ENCODE measurements at regions not wholly inside any gene's neighbourhood (a gene's known extent, or its start where the extent isn't known, plus 50 kb on each side); places are given as distances from the start of the nearest gene placed in this dataset.

DNA sequence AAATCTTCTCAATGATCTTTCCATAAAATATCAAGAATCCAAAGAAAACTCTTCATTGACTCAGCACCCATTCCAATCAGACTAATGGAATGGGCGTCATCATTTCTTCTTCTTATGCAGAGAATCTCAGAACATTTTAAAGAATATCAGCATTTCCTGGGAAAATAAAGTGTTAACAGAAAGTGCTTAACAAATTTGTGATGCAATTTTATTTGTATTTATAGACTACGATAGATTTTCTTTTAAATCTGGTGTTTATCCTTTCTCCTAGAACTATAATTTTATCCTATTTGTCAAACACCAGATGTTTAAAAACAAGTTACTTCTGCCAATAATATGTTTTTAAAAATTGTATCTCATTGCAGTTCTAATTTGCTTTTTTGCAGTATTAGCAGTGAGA lies 330.7 kb downstream of the COL12A1 start:
- TF ChIP-seq POLR2A (IDR thresholded peaks at IDR 0.05), result no peak
- TF ChIP-seq, protein P1, sequence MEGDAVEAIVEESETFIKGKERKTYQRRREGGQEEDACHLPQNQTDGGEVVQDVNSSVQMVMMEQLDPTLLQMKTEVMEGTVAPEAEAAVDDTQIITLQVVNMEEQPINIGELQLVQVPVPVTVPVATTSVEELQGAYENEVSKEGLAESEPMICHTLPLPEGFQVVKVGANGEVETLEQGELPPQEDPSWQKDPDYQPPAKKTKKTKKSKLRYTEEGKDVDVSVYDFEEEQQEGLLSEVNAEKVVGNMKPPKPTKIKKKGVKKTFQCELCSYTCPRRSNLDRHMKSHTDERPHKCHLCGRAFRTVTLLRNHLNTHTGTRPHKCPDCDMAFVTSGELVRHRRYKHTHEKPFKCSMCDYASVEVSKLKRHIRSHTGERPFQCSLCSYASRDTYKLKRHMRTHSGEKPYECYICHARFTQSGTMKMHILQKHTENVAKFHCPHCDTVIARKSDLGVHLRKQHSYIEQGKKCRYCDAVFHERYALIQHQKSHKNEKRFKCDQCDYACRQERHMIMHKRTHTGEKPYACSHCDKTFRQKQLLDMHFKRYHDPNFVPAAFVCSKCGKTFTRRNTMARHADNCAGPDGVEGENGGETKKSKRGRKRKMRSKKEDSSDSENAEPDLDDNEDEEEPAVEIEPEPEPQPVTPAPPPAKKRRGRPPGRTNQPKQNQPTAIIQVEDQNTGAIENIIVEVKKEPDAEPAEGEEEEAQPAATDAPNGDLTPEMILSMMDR (IDR thresholded peaks at IDR 0.05), result no peak
- intact Hi-C loops (cut with DNase I), result no loop called here
- Histone ChIP-seq H3K9me3 (no peaks in the 10 kb centered on the region), H3K36me3 (no peaks in the 10 kb centered on the region), H3K27me3 (no peaks in the 10 kb centered on the region), H3K27ac (no peak overlapping the region), H3K4me1 (peaks cover 0 to 18% (median 9%) of the 10 kb centered on the region in 3 donors), H3K4me3 (no peak overlapping the region)
- 82% methylated on average over 2 of the region's 2 CpGs for WGBS, 2 donors
- no peak for DNase-seq

DNA sequence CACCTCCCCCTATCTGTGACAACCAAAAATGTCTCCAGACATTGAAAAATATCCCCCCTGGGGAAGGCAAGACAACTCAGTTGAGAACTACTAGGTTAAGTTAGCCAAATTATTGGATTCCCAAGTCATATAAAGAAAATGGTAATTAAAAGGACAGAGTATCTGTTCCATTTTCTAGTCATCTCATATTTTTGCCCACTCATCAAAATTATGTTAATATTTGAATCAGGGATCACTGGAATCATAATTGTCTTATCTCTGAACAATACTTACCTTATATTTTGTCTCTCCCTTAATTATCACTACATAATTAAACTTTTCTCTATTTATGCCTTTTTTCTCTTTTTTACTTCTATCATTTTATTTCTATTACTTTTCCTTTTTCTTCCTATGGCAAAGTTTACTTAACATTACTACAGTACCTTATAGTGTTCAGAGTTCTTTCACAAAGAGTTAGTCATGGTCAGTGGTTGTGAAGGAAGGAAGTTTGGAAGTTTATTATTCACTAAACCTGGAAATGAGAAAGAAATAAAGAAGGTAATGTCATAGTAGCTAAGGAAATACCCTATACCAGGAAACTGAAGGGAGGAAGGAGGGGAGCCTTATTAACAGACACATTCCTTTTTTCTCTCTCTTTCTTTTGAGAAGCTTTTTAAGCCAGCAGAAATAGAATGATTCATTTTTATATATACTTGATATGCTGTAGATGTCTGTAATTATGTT lies 332.9 kb downstream of the COL12A1 start:
- Histone ChIP-seq H3K9me3 (no peaks in the 10 kb centered on the region), H3K27ac (peak overlapping the region in 1 of 4 donors; percentile 64), H3K36me3 (no peaks in the 10 kb centered on the region), H3K4me1 (peaks cover 0 to 7% (median 0%) of the 10 kb centered on the region in 3 donors), H3K27me3 (no peaks in the 10 kb centered on the region), H3K4me3 (no peak overlapping the region)
- intact Hi-C loops (cut with DNase I), result no loop called here
- no peak for DNase-seq
- TF ChIP-seq, protein P1 (IDR thresholded peaks at IDR 0.05), result no peak
- TF ChIP-seq POLR2A (IDR thresholded peaks at IDR 0.05), result no peak

DNA sequence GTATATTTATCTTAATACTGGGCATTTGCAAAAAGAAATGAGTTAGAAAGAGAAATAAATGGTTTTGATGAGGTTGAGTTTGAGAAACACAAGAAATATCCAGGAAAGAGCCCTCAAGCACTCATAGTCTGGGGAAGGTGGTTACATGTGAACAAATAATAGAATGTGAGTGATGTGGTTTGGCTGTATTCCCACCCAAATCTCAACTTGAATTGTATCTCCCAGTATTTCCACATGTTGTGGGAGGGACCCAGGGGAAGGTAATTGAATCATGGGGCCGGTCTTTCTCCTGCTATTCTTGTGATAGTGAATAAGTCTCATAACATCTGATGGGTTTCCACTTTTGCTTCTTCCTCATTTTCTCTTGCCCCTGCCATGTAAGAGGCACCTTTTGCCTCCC lies 334.1 kb downstream of the COL12A1 start:
- Histone ChIP-seq H3K27ac (no peak overlapping the region), H3K27me3 (no peaks in the 10 kb centered on the region), H3K4me1 (peaks cover 0 to 7% (median 0%) of the 10 kb centered on the region in 3 donors), H3K4me3 (no peak overlapping the region), H3K9me3 (no peaks in the 10 kb centered on the region), H3K36me3 (no peaks in the 10 kb centered on the region)
- TF ChIP-seq, protein P1 (IDR thresholded peaks at IDR 0.05), result no peak
- TF ChIP-seq POLR2A (IDR thresholded peaks at IDR 0.05), result no peak
- intact Hi-C loops (cut with DNase I), result no loop called here
- 47 to 57% methylated on average over 1 of the region's 1 CpG for WGBS, 2 donors
- no peak for DNase-seq

DNA sequence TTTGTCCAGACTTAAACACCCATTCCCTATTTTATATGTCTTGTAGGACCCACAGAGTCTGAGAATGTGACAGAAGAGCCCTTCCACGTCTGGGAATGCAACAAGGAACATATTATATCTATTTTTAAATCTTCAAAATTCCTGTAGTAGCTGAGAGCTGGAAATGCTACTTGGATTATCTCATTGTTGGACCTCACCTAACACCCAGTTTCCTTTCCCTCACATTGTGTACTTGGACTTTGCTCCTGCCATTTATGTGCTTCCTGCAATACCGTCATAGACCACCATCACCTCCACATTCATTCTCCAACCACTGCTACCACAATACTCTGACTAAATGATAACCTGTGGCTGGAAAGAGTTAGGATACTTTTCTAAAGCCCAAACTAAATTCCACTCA lies 335.4 kb downstream of the COL12A1 start:
- H3K27ac ChIP-seq, result no peak overlapping the region
- 65 to 71% methylated on average over 2 of the region's 2 CpGs for WGBS, 2 donors
- no peaks in the 10 kb centered on the region for H3K9me3 ChIP-seq
- no peak overlapping the region for H3K4me3 ChIP-seq
- intact Hi-C loops (cut with DNase I), result no loop called here
- no peaks in the 10 kb centered on the region for H3K27me3 ChIP-seq
- no peak for DNase-seq
- peaks cover 0 to 7% (median 0%) of the 10 kb centered on the region in 3 donors for H3K4me1 ChIP-seq
- no peak for TF ChIP-seq POLR2A (IDR thresholded peaks at IDR 0.05)
- TF ChIP-seq, protein P1 (IDR thresholded peaks at IDR 0.05), result no peak
- H3K36me3 ChIP-seq, result no peaks in the 10 kb centered on the region

DNA sequence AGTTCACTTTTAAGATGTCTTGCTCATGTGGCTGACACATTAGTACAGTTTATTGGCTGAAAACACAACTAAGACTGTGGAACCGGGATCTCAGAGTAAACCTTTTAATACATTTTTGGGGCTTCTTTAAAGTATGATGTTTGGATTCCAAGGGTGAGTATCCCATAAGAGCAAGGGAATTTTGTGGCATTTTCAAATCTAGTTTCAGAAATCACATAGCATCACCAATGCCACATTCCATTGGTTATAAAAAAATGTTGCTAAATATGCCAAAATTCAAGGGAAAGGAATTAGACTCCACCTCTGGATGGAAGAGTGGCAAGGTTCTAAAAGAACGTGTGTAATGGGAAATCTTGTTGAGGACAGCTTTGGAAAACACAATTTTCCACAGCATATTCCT lies 338.6 kb downstream of the COL12A1 start:
- no peak overlapping the region for H3K27ac ChIP-seq
- H3K9me3 ChIP-seq, result no peaks in the 10 kb centered on the region
- WGBS, 2 donors, result 70 to 72% methylated on average over 2 of the region's 2 CpGs
- H3K4me1 ChIP-seq, result no peaks in the 10 kb centered on the region
- no peaks in the 10 kb centered on the region for H3K27me3 ChIP-seq
- DNase-seq, result no peak
- intact Hi-C loops (cut with DNase I), result no loop called here
- TF ChIP-seq, protein P1 (IDR thresholded peaks at IDR 0.05), result no peak
- no peak for TF ChIP-seq POLR2A (IDR thresholded peaks at IDR 0.05)
- no peaks in the 10 kb centered on the region for H3K36me3 ChIP-seq
- no peak overlapping the region for H3K4me3 ChIP-seq
